Posterior vena cava (tissue), 2 donors: ENCODE measurements at regions not wholly inside any gene's neighbourhood (a gene's known extent, or its start where the extent isn't known, plus 50 kb on each side); places are given as distances from the start of the nearest gene placed in this dataset.

Source experiments
- DNase-seq: peaks from one replicate; pipeline ENCODE4 v3.0.0-alpha.2; 2020; ENCODE audit warnings: low spot score
- intact Hi-C, 2 donors: fragments of 100-400 bp; cut with DNase I; formaldehyde crosslinking; loops; one replicate each; pipeline versions ENCODE4 v1.14.1 to v1.14.2; 2022 to 2023
- donor health status: DM: yes; HTN: yes; CAD: no.
- donor health status: DM: yes; HTN: yes; CAD: no.

- DNase-seq = no peak
- intact Hi-C loops = no loop called here
Observed at GRCh38 chr18:72948439-72948838, 80.7 kb upstream of the NETO1 start.

GRCh38 chr18:72942766-72943165, 75.0 kb upstream of the NETO1 start:
- no peak for DNase-seq
- intact Hi-C loops = no loop called here

GRCh38 chr18:72940986-72941385, 73.2 kb upstream of the NETO1 start:
- intact Hi-C loops = no loop called here
- DNase-seq = no peak

GRCh38 chr18:72940509-72940908, 72.7 kb upstream of the NETO1 start:
- DNase-seq = no peak
- intact Hi-C loops = no loop called here

GRCh38 chr18:72935744-72936143, 68.0 kb upstream of the NETO1 start:
- no peak for DNase-seq
- intact Hi-C loops = loop anchor here in 1 of 2 donors (2.0 kb wide), 1 partner anchor 37 kb away; no protein-coding TSS in a partner anchor

- intact Hi-C loops = no loop called here
Observed at GRCh38 chr18:72922895-72923294, 55.1 kb upstream of the NETO1 start.

More at GRCh38 chr18:72922895-72923294, 55.1 kb upstream of the NETO1 start:
- DNase-seq = no peak
